Neural progenitor cell (in vitro differentiated cells): ENCODE measurements at regions not wholly inside any gene's neighbourhood (a gene's known extent, or its start where the extent isn't known, plus 50 kb on each side); places are given as distances from the start of the nearest gene placed in this dataset.

Experiments
- DNase-seq: peaks from one replicate; pipeline ENCODE4 v3.0.0-alpha.2; 2016; ENCODE audit warnings: low spot score
- H2AFZ ChIP-seq: fragments of 200-600 bp; sonication (generic); replicated peaks from 2 replicates; pipeline ENCODE4 v1.6.1; 2016; ENCODE audit warnings: antibody characterized with exemption
- H3F3A ChIP-seq: fragments of 200-600 bp; sonication (generic); 2 replicates; pipeline ENCODE4 v1.6.1; 2016; ENCODE audit warnings: antibody characterized with exemption, low read depth
- H3K27ac ChIP-seq: fragments of 200-600 bp; sonication (generic); 2 replicates; pipeline ENCODE4 v1.5.1; 2016; ENCODE audit warnings: mild to moderate bottlenecking
- H3K27me3 ChIP-seq: fragments of 200-600 bp; sonication (generic); 2 replicates; pipeline ENCODE4 v1.6.1; 2016; ENCODE audit warnings: mild to moderate bottlenecking, moderate library complexity
- H3K36me3 ChIP-seq: fragments of 200-600 bp; sonication (generic); 2 replicates; pipeline ENCODE4 v1.5.1; 2016
- H3K4me1 ChIP-seq: fragments of 200-600 bp; sonication (generic); 2 replicates; pipeline ENCODE4 v1.6.1; 2016; ENCODE audit warnings: mixed run types
- H3K4me2 ChIP-seq: fragments of 200-600 bp; sonication (generic); 2 replicates; pipeline ENCODE4 v1.6.1; 2016
- H3K4me3 ChIP-seq: fragments of 200-600 bp; sonication (generic); 2 replicates; pipeline ENCODE4 v1.5.1; 2016
- H3K79me2 ChIP-seq: fragments of 200-600 bp; sonication (generic); 2 replicates; pipeline ENCODE4 v1.6.1; 2016; ENCODE audit warnings: low read depth
- H3K9ac ChIP-seq: fragments of 200-600 bp; sonication (generic); 2 replicates; pipeline ENCODE4 v1.6.1; 2016
- H3K9me3 ChIP-seq: fragments of 200-600 bp; sonication (generic); 2 replicates; pipeline ENCODE4 v1.5.1; 2016; ENCODE audit warnings: low read depth
- H4K20me1 ChIP-seq: fragments of 200-600 bp; sonication (generic); 2 replicates; pipeline ENCODE4 v1.6.1; 2016; ENCODE audit warnings: low read depth
- H3K27ac Mint-ChIP-seq: 3 replicates; pipeline ENCODE4 v1.8.0; 2021; ENCODE audit warnings: mixed read lengths
- H3K27me3 Mint-ChIP-seq: 2 replicates; pipeline ENCODE4 v1.8.0; 2022; ENCODE audit warnings: low read depth, mild to moderate bottlenecking, inconsistent platforms, moderate library complexity, mixed read lengths; ENCODE audit not compliant: insufficient read depth
- H3K36me3 Mint-ChIP-seq: 3 replicates; pipeline ENCODE4 v1.8.0; 2021; ENCODE audit warnings: mixed read lengths
- H3K4me1 Mint-ChIP-seq: 3 replicates; pipeline ENCODE4 v1.8.0; 2021; ENCODE audit warnings: mixed read lengths
- H3K4me3 Mint-ChIP-seq: 3 replicates; pipeline ENCODE4 v1.8.0; 2021; ENCODE audit warnings: mild to moderate bottlenecking, moderate library complexity, mixed read lengths
- H3K9me3 Mint-ChIP-seq: 3 replicates; pipeline ENCODE4 v1.8.0; 2020; ENCODE audit warnings: mixed read lengths
- EZH2 ChIP-seq: fragments of 200-600 bp; sonication (generic); IDR thresholded peaks from 2 replicates; pipeline ENCODE4 v1.6.1; 2017; ENCODE audit warnings: antibody characterized with exemption, mild to moderate bottlenecking, moderate library complexity
- EZH2phosphoT487 ChIP-seq: fragments of 200-600 bp; sonication (generic); IDR thresholded peaks from 2 replicates; pipeline ENCODE4 v1.6.1; 2017; ENCODE audit warnings: antibody characterized with exemption
- TF ChIP-seq, protein P1 (sequence below): fragments of 200-600 bp; sonication (generic); IDR thresholded peaks from 2 replicates; pipeline ENCODE4 v1.5.1; 2017; ENCODE audit warnings: antibody characterized with exemption, mild to moderate bottlenecking

GRCh38 chr6:135693811-135694370, 157.6 kb upstream of the PDE7B start:
- TF ChIP-seq EZH2phosphoT487 (no peak), EZH2 (no peak)
- TF ChIP-seq, protein P1, sequence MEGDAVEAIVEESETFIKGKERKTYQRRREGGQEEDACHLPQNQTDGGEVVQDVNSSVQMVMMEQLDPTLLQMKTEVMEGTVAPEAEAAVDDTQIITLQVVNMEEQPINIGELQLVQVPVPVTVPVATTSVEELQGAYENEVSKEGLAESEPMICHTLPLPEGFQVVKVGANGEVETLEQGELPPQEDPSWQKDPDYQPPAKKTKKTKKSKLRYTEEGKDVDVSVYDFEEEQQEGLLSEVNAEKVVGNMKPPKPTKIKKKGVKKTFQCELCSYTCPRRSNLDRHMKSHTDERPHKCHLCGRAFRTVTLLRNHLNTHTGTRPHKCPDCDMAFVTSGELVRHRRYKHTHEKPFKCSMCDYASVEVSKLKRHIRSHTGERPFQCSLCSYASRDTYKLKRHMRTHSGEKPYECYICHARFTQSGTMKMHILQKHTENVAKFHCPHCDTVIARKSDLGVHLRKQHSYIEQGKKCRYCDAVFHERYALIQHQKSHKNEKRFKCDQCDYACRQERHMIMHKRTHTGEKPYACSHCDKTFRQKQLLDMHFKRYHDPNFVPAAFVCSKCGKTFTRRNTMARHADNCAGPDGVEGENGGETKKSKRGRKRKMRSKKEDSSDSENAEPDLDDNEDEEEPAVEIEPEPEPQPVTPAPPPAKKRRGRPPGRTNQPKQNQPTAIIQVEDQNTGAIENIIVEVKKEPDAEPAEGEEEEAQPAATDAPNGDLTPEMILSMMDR: no peak
- Mint-ChIP-seq H3K4me3 (no peak overlapping the region), H3K4me1 (no peaks in the 10 kb centered on the region), H3K27ac (no peak overlapping the region), H3K9me3 (no peaks in the 10 kb centered on the region), H3K27me3 (peaks cover under 1% of the 10 kb centered on the region), H3K36me3 (no peaks in the 10 kb centered on the region)
- Histone ChIP-seq H3K36me3 (no peaks in the 10 kb centered on the region), H3F3A (no peaks in the 10 kb centered on the region), H3K79me2 (no peaks in the 10 kb centered on the region), H3K4me3 (no peak overlapping the region), H2AFZ (no peak overlapping the region), H3K27me3 (no peaks in the 10 kb centered on the region), H3K9me3 (no peaks in the 10 kb centered on the region), H3K9ac (no peak overlapping the region), H4K20me1 (no peaks in the 10 kb centered on the region), H3K27ac (no peak overlapping the region), H3K4me2 (no peak overlapping the region), H3K4me1 (no peaks in the 10 kb centered on the region)
- no peak for DNase-seq

- H3K9me3 Mint-ChIP-seq: no peaks in the 10 kb centered on the region
- DNase-seq: no peak
- Histone ChIP-seq H3K4me1 (no peaks in the 10 kb centered on the region), H4K20me1 (no peaks in the 10 kb centered on the region), H3K9ac (no peak overlapping the region), H3K27ac (no peak overlapping the region), H2AFZ (no peak overlapping the region), H3K27me3 (no peaks in the 10 kb centered on the region), H3K9me3 (no peaks in the 10 kb centered on the region), H3K36me3 (no peaks in the 10 kb centered on the region), H3F3A (no peaks in the 10 kb centered on the region), H3K79me2 (no peaks in the 10 kb centered on the region), H3K4me3 (no peak overlapping the region), H3K4me2 (no peak overlapping the region)
- H3K36me3 Mint-ChIP-seq: no peaks in the 10 kb centered on the region
- no peak overlapping the region for H3K27ac Mint-ChIP-seq
- no peak overlapping the region for H3K4me3 Mint-ChIP-seq
- peaks cover 2% of the 10 kb centered on the region for H3K27me3 Mint-ChIP-seq
- H3K4me1 Mint-ChIP-seq: no peaks in the 10 kb centered on the region
- TF ChIP-seq EZH2phosphoT487 (no peak), EZH2 (no peak)
- TF ChIP-seq, protein P1: no peak
Measured at GRCh38 chr6:135699705-135700104, 151.8 kb upstream of the PDE7B start.

DNA sequence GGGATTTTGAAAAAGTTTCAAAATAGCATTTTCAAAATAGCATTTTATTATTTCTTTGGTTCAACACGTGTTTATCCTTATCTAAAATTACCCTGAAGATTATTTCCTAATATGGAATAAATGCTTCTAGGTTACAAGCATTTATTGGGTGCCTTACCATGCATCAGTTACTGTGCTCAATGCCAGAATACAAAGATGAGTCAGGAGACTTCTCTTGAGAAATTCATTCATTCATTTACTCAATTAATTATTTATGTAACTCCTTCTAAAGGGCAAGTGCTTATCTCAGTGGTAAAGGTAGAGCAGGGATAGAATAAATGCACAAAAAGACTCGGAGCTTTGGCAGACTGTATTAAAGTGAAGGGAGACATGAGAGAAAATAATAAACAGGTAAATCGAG, 150.1 kb upstream of the PDE7B start:
- no peak overlapping the region for H3K9ac ChIP-seq
- H3K9me3 ChIP-seq: no peaks in the 10 kb centered on the region
- H3K27me3 Mint-ChIP-seq: peaks cover 2% of the 10 kb centered on the region
- H3K27ac ChIP-seq: no peak overlapping the region
- no peak for DNase-seq
- no peaks in the 10 kb centered on the region for H3K36me3 ChIP-seq
- no peaks in the 10 kb centered on the region for H3K4me1 ChIP-seq
- H4K20me1 ChIP-seq: no peaks in the 10 kb centered on the region
- no peaks in the 10 kb centered on the region for H3K79me2 ChIP-seq
- TF ChIP-seq, protein P1: no peak
- TF ChIP-seq EZH2 (no peak), EZH2phosphoT487 (no peak)
- no peaks in the 10 kb centered on the region for H3K27me3 ChIP-seq
- H2AFZ ChIP-seq: no peak overlapping the region
- no peak overlapping the region for H3K4me3 Mint-ChIP-seq
- no peaks in the 10 kb centered on the region for H3K9me3 Mint-ChIP-seq
- H3K4me2 ChIP-seq: no peak overlapping the region
- no peaks in the 10 kb centered on the region for H3K4me1 Mint-ChIP-seq
- no peaks in the 10 kb centered on the region for H3K36me3 Mint-ChIP-seq
- no peak overlapping the region for H3K27ac Mint-ChIP-seq
- no peak overlapping the region for H3K4me3 ChIP-seq
- no peaks in the 10 kb centered on the region for H3F3A ChIP-seq
